DOHH2 (cell line): ENCODE measurements at regions not wholly inside any gene's neighbourhood (a gene's known extent, or its start where the extent isn't known, plus 50 kb on each side); places are given as distances from the start of the nearest gene placed in this dataset.

Experiments
- EZH2phosphoT487 ChIP-seq: fragments of 200-600 bp; sonication (generic); IDR thresholded peaks from 2 replicates; pipeline ENCODE4 v1.6.1; 2017; ENCODE audit warnings: borderline replicate concordance, mild to moderate bottlenecking, antibody characterized with exemption, low read length, moderate library complexity, mixed read lengths
- TF ChIP-seq, protein P1 (sequence below): fragments of 200-600 bp; sonication (generic); IDR thresholded peaks from one replicate; pipeline ENCODE4 v1.5.1; 2014; ENCODE audit warnings: antibody characterized with exemption, mild to moderate bottlenecking, low read depth, low read length; ENCODE audit not compliant: poor library complexity, severe bottlenecking

DNA sequence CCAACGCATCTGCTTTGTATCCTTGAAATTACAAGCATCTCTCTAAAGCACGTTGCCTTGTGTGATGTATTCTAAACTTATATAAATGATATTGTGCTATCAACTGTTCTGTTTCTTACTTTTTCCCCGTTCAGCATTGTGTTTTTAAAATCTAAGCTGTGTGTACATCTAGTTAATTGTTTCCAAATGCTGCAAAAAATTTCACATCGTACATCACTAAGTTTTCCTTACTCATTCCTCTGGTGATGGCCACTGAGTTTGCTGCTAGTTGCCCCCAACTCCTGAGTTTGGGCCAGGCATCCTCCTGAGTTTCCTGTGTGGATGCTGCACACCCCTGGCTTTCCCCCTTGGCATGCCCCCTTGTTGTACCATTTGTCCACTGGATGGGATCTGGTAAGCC is 139.7 kb downstream of the MYCN start:
- TF ChIP-seq, protein P1, sequence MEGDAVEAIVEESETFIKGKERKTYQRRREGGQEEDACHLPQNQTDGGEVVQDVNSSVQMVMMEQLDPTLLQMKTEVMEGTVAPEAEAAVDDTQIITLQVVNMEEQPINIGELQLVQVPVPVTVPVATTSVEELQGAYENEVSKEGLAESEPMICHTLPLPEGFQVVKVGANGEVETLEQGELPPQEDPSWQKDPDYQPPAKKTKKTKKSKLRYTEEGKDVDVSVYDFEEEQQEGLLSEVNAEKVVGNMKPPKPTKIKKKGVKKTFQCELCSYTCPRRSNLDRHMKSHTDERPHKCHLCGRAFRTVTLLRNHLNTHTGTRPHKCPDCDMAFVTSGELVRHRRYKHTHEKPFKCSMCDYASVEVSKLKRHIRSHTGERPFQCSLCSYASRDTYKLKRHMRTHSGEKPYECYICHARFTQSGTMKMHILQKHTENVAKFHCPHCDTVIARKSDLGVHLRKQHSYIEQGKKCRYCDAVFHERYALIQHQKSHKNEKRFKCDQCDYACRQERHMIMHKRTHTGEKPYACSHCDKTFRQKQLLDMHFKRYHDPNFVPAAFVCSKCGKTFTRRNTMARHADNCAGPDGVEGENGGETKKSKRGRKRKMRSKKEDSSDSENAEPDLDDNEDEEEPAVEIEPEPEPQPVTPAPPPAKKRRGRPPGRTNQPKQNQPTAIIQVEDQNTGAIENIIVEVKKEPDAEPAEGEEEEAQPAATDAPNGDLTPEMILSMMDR = no peak
- TF ChIP-seq EZH2phosphoT487 = no peak
